Stimulated activated CD4-positive, alpha-beta T cell treated with anti-CD3 and anti-CD28 coated beads, TNF-alpha, amount 100 ng/mL, for 4 hours (primary cell): ENCODE measurements at regions not wholly inside any gene's neighbourhood (a gene's known extent, or its start where the extent isn't known, plus 50 kb on each side); places are given as distances from the start of the nearest gene placed in this dataset.
"Not testable (repeated sequence)": the region's sequence is repeated elsewhere in the genome, so short reads cannot be mapped to it uniquely, and the experiment has no call there.

Experiments
- DNase-seq, 3 experiments: peaks; one replicate each; pipeline ENCODE4 v3.0.0-alpha.2; 2020; ENCODE audit warnings: low read depth in 3 of 3

GRCh38 chr5:108459769-108460168, 77.9 kb upstream of the FBXL17 start:
- DNase-seq = no peak

GRCh38 chr5:108451269-108451668, 69.4 kb upstream of the FBXL17 start:
- no peak for DNase-seq

- DNase-seq = not testable (repeated sequence)
Measured at GRCh38 chr5:108444130-108444529, 62.2 kb upstream of the FBXL17 start.

- DNase-seq = not testable (repeated sequence)
Measured at GRCh38 chr5:108442063-108442651, 60.3 kb upstream of the FBXL17 start.

GRCh38 chr5:108437425-108437824, 55.5 kb upstream of the FBXL17 start:
- no peak for DNase-seq

DNA sequence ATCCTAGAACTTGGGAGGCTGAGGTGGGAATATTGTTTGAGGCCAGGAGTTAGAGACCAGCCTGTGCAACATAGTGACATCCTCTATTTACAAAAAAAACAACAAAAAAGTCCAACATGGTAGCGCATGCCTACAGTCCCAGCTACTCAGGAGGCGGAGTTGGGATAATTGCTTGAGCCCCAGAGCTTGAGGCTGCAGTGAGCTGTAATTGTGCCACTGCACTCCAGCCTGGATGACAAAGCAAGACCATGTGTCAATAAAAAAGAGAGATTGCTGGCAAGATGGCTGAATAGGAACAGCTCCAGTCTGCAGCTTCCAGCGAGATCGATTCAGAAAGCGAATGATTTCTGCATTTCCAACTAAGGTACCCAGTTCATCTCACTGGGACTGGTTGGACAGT, 54.8 kb upstream of the FBXL17 start:
- no peak for DNase-seq

- DNase-seq = no peak
Measured at GRCh38 chr5:108433600-108433999, 51.7 kb upstream of the FBXL17 start.

- no peak for DNase-seq
Measured at GRCh38 chr5:108432024-108432423, 50.1 kb upstream of the FBXL17 start.
